DND-41 (cell line): ENCODE measurements at regions not wholly inside any gene's neighbourhood (a gene's known extent, or its start where the extent isn't known, plus 50 kb on each side); places are given as distances from the start of the nearest gene placed in this dataset.

Experiments used
- CTCF ChIP-seq: IDR thresholded peaks from 2 replicates; pipeline ENCODE4 v1.5.1; 2012; ENCODE audit warnings: borderline replicate concordance, low read length, moderate library complexity, mild to moderate bottlenecking; ENCODE audit not compliant: poor library complexity, severe bottlenecking; ENCODE audit errors: extremely low read depth
- EZH2 ChIP-seq: IDR thresholded peaks from 3 replicates; pipeline ENCODE4 v1.6.1; 2012; ENCODE audit warnings: borderline replicate concordance, low read depth, mild to moderate bottlenecking, moderate library complexity, low read length, inconsistent platforms; ENCODE audit not compliant: severe bottlenecking

GRCh38 chr3:65037861-65038260, 350.1 kb upstream of the ADAMTS9 start:
- TF ChIP-seq CTCF (no peak), EZH2 (no peak)
